GM10266 (cell line): ENCODE measurements at regions not wholly inside any gene's neighbourhood (a gene's known extent, or its start where the extent isn't known, plus 50 kb on each side); places are given as distances from the start of the nearest gene placed in this dataset.

Experiments
- DNase-seq: peaks from one replicate; pipeline ENCODE4 v3.0.0; 2012; ENCODE audit errors: extremely low spot score
- TF ChIP-seq, protein P1 (sequence below): IDR thresholded peaks from 2 replicates; pipeline ENCODE4 v1.5.1; 2012; ENCODE audit warnings: mild to moderate bottlenecking, low read depth; ENCODE audit not compliant: control insufficient read depth, insufficient read depth; ENCODE audit errors: missing control alignments

DNA sequence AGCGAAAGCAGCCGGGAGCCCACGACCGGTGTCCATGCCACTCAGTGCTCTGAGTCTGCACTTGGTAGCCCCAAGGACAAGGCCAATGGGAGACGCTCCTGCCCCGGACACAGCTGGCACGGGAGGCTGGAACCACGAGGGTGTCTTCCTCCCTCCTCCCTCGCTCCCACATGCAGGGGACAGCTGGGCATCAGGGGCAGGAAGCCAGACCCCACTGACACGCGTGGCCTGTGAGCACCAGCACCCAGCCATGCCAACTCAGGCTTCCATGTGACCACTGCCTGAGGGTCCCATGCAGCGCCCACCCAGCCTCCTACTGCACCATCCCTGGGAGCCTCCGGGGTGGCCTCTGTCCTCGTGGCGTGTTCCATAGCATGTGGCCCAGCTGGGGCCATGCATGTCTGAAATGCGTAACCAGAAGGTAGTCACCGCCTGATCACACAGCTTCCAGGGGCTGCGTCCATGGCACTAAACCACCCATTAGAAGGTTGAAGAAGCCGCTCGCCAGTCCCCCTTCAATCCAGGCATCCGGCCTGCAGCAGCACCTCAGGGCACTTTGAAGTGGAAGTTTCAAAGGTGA, 323.2 kb upstream of the SALL3 start:
- TF ChIP-seq, protein P1, sequence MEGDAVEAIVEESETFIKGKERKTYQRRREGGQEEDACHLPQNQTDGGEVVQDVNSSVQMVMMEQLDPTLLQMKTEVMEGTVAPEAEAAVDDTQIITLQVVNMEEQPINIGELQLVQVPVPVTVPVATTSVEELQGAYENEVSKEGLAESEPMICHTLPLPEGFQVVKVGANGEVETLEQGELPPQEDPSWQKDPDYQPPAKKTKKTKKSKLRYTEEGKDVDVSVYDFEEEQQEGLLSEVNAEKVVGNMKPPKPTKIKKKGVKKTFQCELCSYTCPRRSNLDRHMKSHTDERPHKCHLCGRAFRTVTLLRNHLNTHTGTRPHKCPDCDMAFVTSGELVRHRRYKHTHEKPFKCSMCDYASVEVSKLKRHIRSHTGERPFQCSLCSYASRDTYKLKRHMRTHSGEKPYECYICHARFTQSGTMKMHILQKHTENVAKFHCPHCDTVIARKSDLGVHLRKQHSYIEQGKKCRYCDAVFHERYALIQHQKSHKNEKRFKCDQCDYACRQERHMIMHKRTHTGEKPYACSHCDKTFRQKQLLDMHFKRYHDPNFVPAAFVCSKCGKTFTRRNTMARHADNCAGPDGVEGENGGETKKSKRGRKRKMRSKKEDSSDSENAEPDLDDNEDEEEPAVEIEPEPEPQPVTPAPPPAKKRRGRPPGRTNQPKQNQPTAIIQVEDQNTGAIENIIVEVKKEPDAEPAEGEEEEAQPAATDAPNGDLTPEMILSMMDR, result no peak
- DNase-seq, result no peak

DNA sequence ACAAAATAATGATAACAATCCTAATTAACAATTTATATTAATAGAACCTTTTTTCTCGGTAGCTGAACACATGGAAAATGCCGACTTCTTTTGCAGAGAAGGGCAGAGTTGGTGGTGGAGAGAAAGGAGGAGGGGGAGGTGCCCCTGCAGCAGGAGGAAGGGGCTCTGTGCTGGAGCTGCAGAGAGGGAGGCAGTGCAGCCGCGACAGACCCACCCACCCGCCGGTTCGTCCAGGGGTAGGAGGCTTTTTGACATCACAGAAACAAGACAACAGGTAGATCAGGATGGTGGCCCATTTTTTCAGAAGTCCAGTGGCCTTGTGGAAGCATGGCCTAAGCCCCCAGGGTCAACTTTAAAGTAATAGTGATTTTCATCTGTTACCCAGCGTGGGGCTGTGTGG, 321.1 kb upstream of the SALL3 start:
- TF ChIP-seq, protein P1, result no peak
- no peak for DNase-seq

DNA sequence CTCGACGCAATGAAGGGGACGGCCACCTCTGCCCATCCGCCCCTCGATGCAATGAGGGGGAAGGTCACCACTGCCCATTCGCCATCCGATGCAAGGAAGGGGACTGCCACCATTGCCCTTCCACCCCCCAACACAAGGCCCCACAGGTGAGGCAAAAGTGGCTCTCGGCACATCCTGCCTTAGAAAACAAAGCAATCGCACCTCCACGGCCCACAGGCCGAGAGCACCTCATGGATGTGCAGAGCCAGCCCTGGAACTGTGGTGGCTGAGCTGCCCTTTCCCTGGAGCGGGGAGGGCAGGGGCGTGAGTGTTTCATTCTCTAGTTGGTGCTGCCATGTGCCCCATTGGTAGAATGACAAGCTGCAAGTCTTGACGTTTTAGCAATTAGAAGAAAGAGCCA, 320.6 kb upstream of the SALL3 start:
- TF ChIP-seq, protein P1, result no peak
- no peak for DNase-seq

DNA sequence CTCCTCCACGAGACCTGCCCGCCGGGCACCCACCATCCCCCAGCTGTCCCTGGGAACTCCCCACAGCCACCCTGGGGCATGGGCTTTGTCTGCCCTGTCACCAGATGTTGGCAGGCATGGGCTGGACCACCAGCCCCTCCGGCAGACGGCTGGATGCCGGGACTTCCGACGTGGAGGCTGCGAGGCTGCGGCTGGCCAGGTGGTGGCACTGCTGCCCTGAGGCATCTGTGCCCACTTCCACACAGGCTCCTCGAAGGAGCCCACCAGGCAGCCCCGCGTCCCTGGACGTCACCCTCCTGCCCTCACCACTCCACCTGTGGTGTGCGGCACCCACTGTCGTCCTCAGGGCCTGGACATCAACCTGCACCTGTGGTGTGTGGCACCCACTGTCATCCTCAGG, 319.9 kb upstream of the SALL3 start:
- DNase-seq, result no peak
- TF ChIP-seq, protein P1, result no peak

DNA sequence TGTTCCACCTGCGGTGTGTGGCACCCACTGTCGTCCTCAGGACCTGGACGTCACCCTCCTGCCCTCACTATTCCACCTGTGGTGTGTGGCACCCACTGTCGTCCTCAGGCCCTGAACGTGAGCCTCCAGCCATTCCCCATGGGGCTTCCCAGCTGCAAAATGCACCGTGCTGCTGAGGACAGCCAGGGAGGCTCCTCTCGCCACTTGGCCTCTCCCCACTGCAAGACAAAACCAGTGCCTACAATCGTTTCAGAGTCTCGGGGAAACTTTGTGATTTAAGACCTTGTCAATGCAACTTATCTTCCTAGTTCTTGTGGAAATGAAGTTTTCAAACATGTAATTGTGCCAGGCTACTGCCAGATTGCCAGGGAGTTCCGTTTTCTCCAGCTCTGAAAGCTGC, 319.3 kb upstream of the SALL3 start:
- no peak for DNase-seq
- TF ChIP-seq, protein P1, result no peak

DNA sequence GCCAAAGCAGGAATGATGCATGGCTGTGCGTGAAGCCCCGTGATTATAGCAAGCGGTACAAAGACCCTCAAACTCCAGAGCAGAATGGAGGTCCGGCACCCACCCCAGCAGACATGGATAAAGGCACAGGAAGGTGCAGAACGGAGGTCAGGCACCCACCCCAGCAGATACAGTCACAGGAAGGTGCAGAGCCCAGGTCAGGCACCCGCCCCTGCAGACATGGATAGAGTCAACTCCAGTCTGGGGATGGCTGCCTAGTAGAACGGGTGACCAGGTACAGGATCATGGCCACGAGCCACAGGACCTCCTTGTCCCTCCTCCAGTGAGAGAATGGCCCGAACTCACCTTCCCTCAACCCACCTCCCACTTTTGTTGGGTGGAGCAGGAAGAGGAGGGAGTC, 318.3 kb upstream of the SALL3 start:
- TF ChIP-seq, protein P1, result no peak
- no peak for DNase-seq

DNA sequence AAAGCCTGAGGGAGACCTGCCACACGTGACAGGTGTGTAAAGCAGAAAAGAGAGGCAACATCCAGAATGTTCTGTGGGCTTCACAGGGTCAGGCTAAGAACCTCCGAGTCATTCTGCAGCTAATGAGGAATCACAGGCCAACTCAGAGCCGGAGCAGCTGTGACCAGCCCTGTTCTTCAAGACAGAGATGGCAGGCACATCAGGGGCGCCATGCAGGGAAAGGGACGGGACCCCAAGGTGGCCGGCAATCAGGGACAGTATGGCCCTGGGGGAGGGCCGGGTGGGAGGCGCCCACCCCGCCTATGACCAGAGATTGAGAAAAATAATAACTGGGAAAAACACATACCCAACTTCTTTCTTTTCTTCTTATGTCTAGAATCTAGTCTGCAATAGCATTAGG, 316.7 kb upstream of the SALL3 start:
- TF ChIP-seq, protein P1, result no peak

More for the DNA sequence above, 316.7 kb upstream of the SALL3 start:
- DNase-seq, result no peak
